MM.1S (cell line): ENCODE measurements at regions not wholly inside any gene's neighbourhood (a gene's known extent, or its start where the extent isn't known, plus 50 kb on each side); places are given as distances from the start of the nearest gene placed in this dataset.
"Not testable (repeated sequence)": the region's sequence is repeated elsewhere in the genome, so short reads cannot be mapped to it uniquely, and the experiment has no call there.

Experiments used
- DNase-seq: peaks from one replicate; pipeline ENCODE4 v3.0.0-alpha.2; 2015
- H2AFZ ChIP-seq: fragments of 300-600 bp; sonication (generic); 2 replicates; pipeline ENCODE4 v1.6.0; 2016; ENCODE audit warnings: antibody characterized with exemption, low read length
- H3F3A ChIP-seq: fragments of 300-600 bp; sonication (generic); 2 replicates; pipeline ENCODE4 v1.6.1; 2016; ENCODE audit warnings: mild to moderate bottlenecking, antibody characterized with exemption, low read length, moderate library complexity, mixed read lengths; ENCODE audit not compliant: insufficient read depth
- H3K27ac ChIP-seq: fragments of 300-600 bp; sonication (generic); 2 replicates; pipeline ENCODE4 v1.5.1; 2016; ENCODE audit warnings: mild to moderate bottlenecking, low read length
- H3K27me3 ChIP-seq: fragments of 300-600 bp; sonication (generic); replicated peaks from 2 replicates; pipeline ENCODE4 v1.6.0; 2016; ENCODE audit warnings: low read length; ENCODE audit not compliant: insufficient read depth
- H3K36me3 ChIP-seq: fragments of 300-600 bp; sonication (generic); replicated peaks from 2 replicates; pipeline ENCODE4 v1.6.1; 2016; ENCODE audit warnings: mild to moderate bottlenecking, low read length, mixed read lengths; ENCODE audit not compliant: insufficient read depth
- H3K4me1 ChIP-seq: fragments of 300-600 bp; sonication (generic); 2 replicates; pipeline ENCODE4 v1.6.1; 2016; ENCODE audit warnings: low read length, mixed read lengths
- H3K4me2 ChIP-seq: fragments of 300-600 bp; sonication (generic); 2 replicates; pipeline ENCODE4 v1.6.0; 2016; ENCODE audit warnings: low read depth, low read length
- H3K4me3 ChIP-seq: fragments of 300-600 bp; sonication (generic); 2 replicates; pipeline ENCODE4 v1.5.1; 2016; ENCODE audit warnings: low read length, mixed read lengths
- H3K79me2 ChIP-seq: fragments of 300-600 bp; sonication (generic); 2 replicates; pipeline ENCODE4 v1.6.1; 2016; ENCODE audit warnings: mixed run types, low read length, mixed read lengths
- H3K9ac ChIP-seq: fragments of 300-600 bp; sonication (generic); 2 replicates; pipeline ENCODE4 v1.6.1; 2016; ENCODE audit warnings: low read length, mixed read lengths
- H3K9me2 ChIP-seq: fragments of 300-600 bp; sonication (generic); replicated peaks from 2 replicates; pipeline ENCODE4 v1.6.1; 2016; ENCODE audit warnings: mild to moderate bottlenecking, low read length, mixed read lengths; ENCODE audit not compliant: insufficient read depth
- H3K9me3 ChIP-seq: fragments of 300-600 bp; sonication (generic); replicated peaks from 2 replicates; pipeline ENCODE4 v1.6.1; 2016; ENCODE audit warnings: mild to moderate bottlenecking, low read length, mixed read lengths; ENCODE audit not compliant: insufficient read depth
- H4K20me1 ChIP-seq: fragments of 300-600 bp; sonication (generic); 2 replicates; pipeline ENCODE4 v1.6.1; 2016; ENCODE audit warnings: mild to moderate bottlenecking, low read length, moderate library complexity, mixed read lengths; ENCODE audit not compliant: insufficient read depth
- CTCF ChIP-seq: fragments of 300-600 bp; sonication (generic); IDR thresholded peaks from 2 replicates; pipeline ENCODE4 v1.5.1; 2016; ENCODE audit warnings: antibody characterized with exemption, low read length, mixed read lengths
- EZH2 ChIP-seq: fragments of 300-600 bp; sonication (generic); optimal IDR thresholded peaks from 2 replicates; pipeline ENCODE3; 2017; ENCODE audit warnings: low read depth, mild to moderate bottlenecking, antibody characterized with exemption, low read length, mixed read lengths
- EZH2phosphoT487 ChIP-seq: fragments of 300-600 bp; sonication (generic); IDR thresholded peaks from 2 replicates; pipeline ENCODE4 v1.6.1; 2018; ENCODE audit warnings: antibody characterized with exemption, low read length

DNA sequence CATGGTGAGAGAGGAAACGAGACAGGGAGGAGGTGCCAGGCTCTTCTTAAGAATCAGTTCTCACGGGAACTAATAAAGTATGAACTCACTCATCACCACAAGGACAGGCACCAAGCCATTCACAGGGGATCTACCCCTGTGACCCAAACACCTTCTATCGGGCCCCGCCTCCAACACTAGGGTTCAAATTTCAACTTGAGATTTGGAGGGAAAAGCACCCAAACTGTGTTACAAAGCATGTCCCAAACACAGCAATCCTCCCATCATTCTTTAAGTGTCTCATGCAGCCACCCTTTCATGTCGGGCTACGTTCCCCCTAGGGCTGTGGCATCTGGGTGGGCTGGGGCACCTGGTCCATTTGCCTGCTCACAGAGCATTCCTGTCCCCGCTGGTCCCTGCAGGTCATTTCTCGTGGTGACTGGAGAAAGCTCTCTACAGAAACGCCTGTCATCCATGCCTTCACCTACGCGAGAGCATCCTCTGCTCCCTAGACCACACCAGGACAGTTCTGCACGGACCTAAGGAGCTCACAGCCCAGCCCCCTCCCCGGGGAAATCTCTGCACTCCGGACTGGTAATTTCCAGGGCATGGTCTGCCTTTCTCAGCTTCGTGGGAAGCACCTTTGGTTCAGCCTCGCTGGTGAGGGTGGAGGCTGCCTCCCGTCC lies 79.6 kb downstream of the TTLL2 start:
- no peak overlapping the region for H3K4me3 ChIP-seq
- H3K36me3 ChIP-seq = no peaks in the 10 kb centered on the region
- DNase-seq = no peak
- H3K27ac ChIP-seq = no peak overlapping the region
- no peaks in the 10 kb centered on the region for H3K9me2 ChIP-seq
- no peaks in the 10 kb centered on the region for H3F3A ChIP-seq
- H3K4me1 ChIP-seq = no peaks in the 10 kb centered on the region
- H3K79me2 ChIP-seq = no peaks in the 10 kb centered on the region
- H2AFZ ChIP-seq = no peak overlapping the region
- no peaks in the 10 kb centered on the region for H4K20me1 ChIP-seq
- no peaks in the 10 kb centered on the region for H3K9me3 ChIP-seq
- H3K4me2 ChIP-seq = no peak overlapping the region
- H3K27me3 ChIP-seq = no peaks in the 10 kb centered on the region; the same call in 1 of the 2 replicates
- TF ChIP-seq EZH2 (no peak), CTCF (no peak), EZH2phosphoT487 (no peak)
- H3K9ac ChIP-seq = no peak overlapping the region

- H3K36me3 ChIP-seq = no peaks in the 10 kb centered on the region
- H2AFZ ChIP-seq = no peak overlapping the region
- no peaks in the 10 kb centered on the region for H3K9me2 ChIP-seq
- no peak overlapping the region for H3K27ac ChIP-seq
- no peaks in the 10 kb centered on the region for H3K79me2 ChIP-seq
- no peak overlapping the region for H3K4me3 ChIP-seq
- no peaks in the 10 kb centered on the region for H3K4me1 ChIP-seq
- no peak overlapping the region for H3K9ac ChIP-seq
- H3K9me3 ChIP-seq = no peaks in the 10 kb centered on the region
- DNase-seq = no peak
- no peak overlapping the region for H3K4me2 ChIP-seq
- no peaks in the 10 kb centered on the region for H4K20me1 ChIP-seq
- TF ChIP-seq EZH2 (no peak), EZH2phosphoT487 (no peak), CTCF (no peak)
- H3K27me3 ChIP-seq = no peaks in the 10 kb centered on the region; the same call in 1 of the 2 replicates
- H3F3A ChIP-seq = no peaks in the 10 kb centered on the region
Measured at GRCh38 chr6:167405778-167406532, 81.1 kb downstream of the TTLL2 start.

- H3K27me3 ChIP-seq, H3K9me2 ChIP-seq, H3F3A ChIP-seq, H2AFZ ChIP-seq, H3K9ac ChIP-seq, H3K79me2 ChIP-seq, H3K4me2 ChIP-seq, DNase-seq, H3K9me3 ChIP-seq, H3K4me3 ChIP-seq, H3K27ac ChIP-seq, H4K20me1 ChIP-seq, H3K36me3 ChIP-seq, H3K4me1 ChIP-seq: not testable (repeated sequence)
Measured at GRCh38 chr6:167406533-167407238, 81.8 kb downstream of the TTLL2 start.
